SU-DHL-6 (cell line): ENCODE measurements at regions not wholly inside any gene's neighbourhood (a gene's known extent, or its start where the extent isn't known, plus 50 kb on each side); places are given as distances from the start of the nearest gene placed in this dataset.

ENCODE experiments used
- EZH2phosphoT487 ChIP-seq: fragments of 200-600 bp; sonication (generic), shearing (Covaris generic); conservative IDR thresholded peaks from 2 replicates; pipeline ENCODE4 v1.6.1; 2018; ENCODE audit warnings: mild to moderate bottlenecking, antibody characterized with exemption, low read length, moderate library complexity, mixed read lengths
- TF ChIP-seq, protein P1 (sequence below): fragments of 200-600 bp; sonication (generic); IDR thresholded peaks from one replicate; pipeline ENCODE4 v1.5.1; 2017; ENCODE audit warnings: antibody characterized with exemption, mild to moderate bottlenecking, low read length, moderate library complexity; ENCODE audit not compliant: insufficient read depth, poor library complexity, severe bottlenecking

DNA sequence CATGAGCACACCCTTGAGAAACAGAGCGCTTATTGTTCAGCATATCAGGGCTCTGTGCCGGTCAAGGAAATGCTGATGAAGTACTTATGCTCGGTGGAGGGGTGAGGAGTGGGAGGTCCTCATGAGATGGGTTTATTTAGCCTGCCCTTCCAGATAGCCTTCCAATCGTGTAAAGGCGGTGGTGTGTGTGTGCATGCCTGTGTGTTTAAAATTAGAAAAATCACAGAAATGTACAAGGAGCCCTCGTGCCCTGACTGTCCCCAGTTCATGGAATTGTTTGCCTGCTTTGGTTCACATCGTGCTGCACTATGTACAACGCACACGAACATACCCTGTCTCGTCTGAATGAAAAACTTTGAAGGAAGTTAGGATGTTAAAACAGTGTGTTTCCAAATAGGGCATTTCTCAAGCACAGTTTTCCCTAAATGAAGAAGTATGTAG is 158.6 kb downstream of the AQP4 start:
- TF ChIP-seq, protein P1, sequence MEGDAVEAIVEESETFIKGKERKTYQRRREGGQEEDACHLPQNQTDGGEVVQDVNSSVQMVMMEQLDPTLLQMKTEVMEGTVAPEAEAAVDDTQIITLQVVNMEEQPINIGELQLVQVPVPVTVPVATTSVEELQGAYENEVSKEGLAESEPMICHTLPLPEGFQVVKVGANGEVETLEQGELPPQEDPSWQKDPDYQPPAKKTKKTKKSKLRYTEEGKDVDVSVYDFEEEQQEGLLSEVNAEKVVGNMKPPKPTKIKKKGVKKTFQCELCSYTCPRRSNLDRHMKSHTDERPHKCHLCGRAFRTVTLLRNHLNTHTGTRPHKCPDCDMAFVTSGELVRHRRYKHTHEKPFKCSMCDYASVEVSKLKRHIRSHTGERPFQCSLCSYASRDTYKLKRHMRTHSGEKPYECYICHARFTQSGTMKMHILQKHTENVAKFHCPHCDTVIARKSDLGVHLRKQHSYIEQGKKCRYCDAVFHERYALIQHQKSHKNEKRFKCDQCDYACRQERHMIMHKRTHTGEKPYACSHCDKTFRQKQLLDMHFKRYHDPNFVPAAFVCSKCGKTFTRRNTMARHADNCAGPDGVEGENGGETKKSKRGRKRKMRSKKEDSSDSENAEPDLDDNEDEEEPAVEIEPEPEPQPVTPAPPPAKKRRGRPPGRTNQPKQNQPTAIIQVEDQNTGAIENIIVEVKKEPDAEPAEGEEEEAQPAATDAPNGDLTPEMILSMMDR: no peak
- TF ChIP-seq EZH2phosphoT487: no peak
